H9 (cell line): ENCODE measurements at regions not wholly inside any gene's neighbourhood (a gene's known extent, or its start where the extent isn't known, plus 50 kb on each side); places are given as distances from the start of the nearest gene placed in this dataset.

Experiments used
- DNase-seq: peaks from one replicate; pipeline ENCODE4 v3.0.0-alpha.2; 2017
- H2AFZ ChIP-seq: one replicate; pipeline ENCODE4 v1.6.1; 2013; ENCODE audit warnings: mild to moderate bottlenecking, low read length, control low read depth, moderate library complexity
- H2AK5ac ChIP-seq: 2 replicates; pipeline ENCODE4 v1.6.1; 2013; ENCODE audit warnings: low read length, control low read depth, mixed read lengths; ENCODE audit not compliant: insufficient read length
- H2BK120ac ChIP-seq: one replicate; pipeline ENCODE4 v1.6.1; 2013; ENCODE audit warnings: low read depth, mild to moderate bottlenecking, low read length, control low read depth, inconsistent platforms; ENCODE audit not compliant: poor library complexity, severe bottlenecking
- H2BK12ac ChIP-seq: 2 replicates; pipeline ENCODE4 v1.6.1; 2013; ENCODE audit warnings: low read length, control low read depth, mixed read lengths, low read depth; ENCODE audit not compliant: insufficient read length
- H2BK15ac ChIP-seq: 2 replicates; pipeline ENCODE4 v1.6.1; 2013; ENCODE audit warnings: low read depth, low read length, control low read depth
- H2BK20ac ChIP-seq: one replicate; pipeline ENCODE4 v1.6.1; 2013; ENCODE audit warnings: low read depth, mild to moderate bottlenecking, low read length, control low read depth, inconsistent platforms; ENCODE audit not compliant: poor library complexity, severe bottlenecking
- H2BK5ac ChIP-seq: 2 replicates; pipeline ENCODE4 v1.6.1; 2013; ENCODE audit warnings: low read length, control low read depth, mixed read lengths; ENCODE audit not compliant: insufficient read length
- H3K14ac ChIP-seq: 2 replicates; pipeline ENCODE4 v1.6.1; 2013; ENCODE audit warnings: low read length, control low read depth; ENCODE audit not compliant: insufficient read depth
- H3K18ac ChIP-seq: 2 replicates; pipeline ENCODE4 v1.6.1; 2013; ENCODE audit warnings: low read depth, mild to moderate bottlenecking, mixed read lengths, low read length, control low read depth; ENCODE audit not compliant: insufficient read length
- H3K23ac ChIP-seq: 2 replicates; pipeline ENCODE4 v1.6.1; 2013; ENCODE audit warnings: low read length, control low read depth, mixed read lengths, low read depth; ENCODE audit not compliant: insufficient read length
- H3K23me2 ChIP-seq: 2 replicates; pipeline ENCODE4 v1.6.1; 2013; ENCODE audit warnings: low read depth, mild to moderate bottlenecking, mixed read lengths, low read length, control low read depth; ENCODE audit not compliant: insufficient read length, poor library complexity, severe bottlenecking
- H3K27ac ChIP-seq: 2 replicates; pipeline ENCODE4 v1.5.1; 2013; ENCODE audit warnings: low read length, control low read depth, mixed read lengths, low read depth; ENCODE audit not compliant: insufficient read length
- H3K27me3 ChIP-seq: 2 replicates; pipeline ENCODE4 v1.6.1; 2013; ENCODE audit warnings: low read length, control low read depth, inconsistent platforms; ENCODE audit not compliant: insufficient read depth
- H3K4ac ChIP-seq: 2 replicates; pipeline ENCODE4 v1.6.1; 2013; ENCODE audit warnings: low read depth, mild to moderate bottlenecking, control low read depth, inconsistent platforms, low read length, moderate library complexity
- H3K4me1 ChIP-seq: 2 replicates; pipeline ENCODE4 v1.6.1; 2013; ENCODE audit warnings: low read length, control low read depth, inconsistent platforms; ENCODE audit not compliant: insufficient read depth
- H3K4me2 ChIP-seq: 2 replicates; pipeline ENCODE4 v1.6.1; 2013; ENCODE audit warnings: low read length, control low read depth, mixed read lengths; ENCODE audit not compliant: insufficient read length, insufficient read depth
- H3K56ac ChIP-seq: 2 replicates; pipeline ENCODE4 v1.6.1; 2013; ENCODE audit warnings: low read depth, mild to moderate bottlenecking, mixed read lengths, low read length, control low read depth; ENCODE audit not compliant: insufficient read length
- H3K79me1 ChIP-seq: 2 replicates; pipeline ENCODE4 v1.6.1; 2013; ENCODE audit warnings: low read depth, mild to moderate bottlenecking, moderate library complexity, low read length, control low read depth, inconsistent platforms; ENCODE audit not compliant: insufficient read depth, poor library complexity, severe bottlenecking
- H3K79me2 ChIP-seq: 2 replicates; pipeline ENCODE4 v1.6.1; 2013; ENCODE audit warnings: low read length, control low read depth, inconsistent platforms; ENCODE audit not compliant: insufficient read depth
- H3K9ac ChIP-seq: 2 replicates; pipeline ENCODE4 v1.6.1; 2013; ENCODE audit warnings: low read length, control low read depth, mixed read lengths; ENCODE audit not compliant: insufficient read length; ENCODE audit errors: extremely low read depth
- H3K9me3 ChIP-seq: one replicate; pipeline ENCODE4 v1.6.1; 2013; ENCODE audit warnings: low read depth, low read length, inconsistent platforms; ENCODE audit not compliant: control insufficient read depth
- H3T11ph ChIP-seq: one replicate; pipeline ENCODE4 v1.6.1; 2013; ENCODE audit warnings: mild to moderate bottlenecking, low read length, control low read depth, inconsistent platforms
- H4K20me1 ChIP-seq: one replicate; pipeline ENCODE4 v1.6.1; 2013; ENCODE audit not compliant: control insufficient read depth, insufficient read length, insufficient read depth
- H4K5ac ChIP-seq: 2 replicates; pipeline ENCODE4 v1.6.1; 2013; ENCODE audit warnings: low read depth, mild to moderate bottlenecking, mixed read lengths, low read length, control low read depth; ENCODE audit not compliant: insufficient read length
- H4K8ac ChIP-seq: replicated peaks from 2 replicates; pipeline ENCODE4 v1.6.1; 2013; ENCODE audit warnings: low read length, control low read depth, mixed read lengths, low read depth; ENCODE audit not compliant: insufficient read length
- H4K91ac ChIP-seq: 2 replicates; pipeline ENCODE4 v1.6.1; 2013; ENCODE audit warnings: low read depth, mild to moderate bottlenecking, moderate library complexity, mixed read lengths, low read length, control low read depth; ENCODE audit not compliant: insufficient read length
- H3K27ac Mint-ChIP-seq, 3 experiments: 2 replicates in 2 of 3; 3 replicates in 1 of 3; pipeline ENCODE4 v1.8.0; 2020 to 2021; ENCODE audit warnings: mixed read lengths in 3 of 3, mild to moderate bottlenecking in 1 of 3, moderate library complexity in 1 of 3
- H3K27me3 Mint-ChIP-seq: 2 replicates; pipeline ENCODE4 v1.8.0; 2021; ENCODE audit warnings: low read depth, mild to moderate bottlenecking, moderate library complexity, mixed read lengths
- H3K36me3 Mint-ChIP-seq, 3 experiments: 2 replicates in 2 of 3; 3 replicates in 1 of 3; pipeline ENCODE4 v1.8.0; 2020 to 2021; ENCODE audit warnings: low read depth in 3 of 3, mixed read lengths in 3 of 3; ENCODE audit not compliant: insufficient read depth in 1 of 3
- H3K4me1 Mint-ChIP-seq, 2 experiments: 2 replicates each; pipeline ENCODE4 v1.8.0; 2020; ENCODE audit warnings: mixed read lengths in 2 of 2
- H3K4me3 Mint-ChIP-seq, 2 experiments: 2 replicates in 1 of 2; 3 replicates in 1 of 2; pipeline ENCODE4 v1.8.0; 2020 to 2021; ENCODE audit warnings: mild to moderate bottlenecking in 2 of 2, mixed read lengths in 2 of 2, moderate library complexity in 1 of 2
- H3K9me3 Mint-ChIP-seq, 2 experiments: 2 replicates in 1 of 2; 3 replicates in 1 of 2; pipeline ENCODE4 v1.8.0; 2020; ENCODE audit warnings: mild to moderate bottlenecking in 2 of 2, mixed read lengths in 2 of 2, moderate library complexity in 1 of 2
- WGBS: extraction: QIAGEN DNeasy Blood & Tissue Kit; methylation state at CpG from one replicate; pipeline ENCODE4 v1.1.7; 2013; ENCODE audit warnings: missing lambda C conversion rate, low lambda C conversion rate, mixed read lengths; ENCODE audit not compliant: insufficient read length; ENCODE audit errors: extremely low coverage; 5-methylcytosine and 5-hydroxymethylcytosine counted together
- TF ChIP-seq, protein P1 (sequence below): fragments of 200-600 bp; sonication (generic); conservative IDR thresholded peaks from 3 replicates; pipeline ENCODE4 v1.8.0; 2021; ENCODE audit warnings: antibody characterized with exemption, mild to moderate bottlenecking

DNA sequence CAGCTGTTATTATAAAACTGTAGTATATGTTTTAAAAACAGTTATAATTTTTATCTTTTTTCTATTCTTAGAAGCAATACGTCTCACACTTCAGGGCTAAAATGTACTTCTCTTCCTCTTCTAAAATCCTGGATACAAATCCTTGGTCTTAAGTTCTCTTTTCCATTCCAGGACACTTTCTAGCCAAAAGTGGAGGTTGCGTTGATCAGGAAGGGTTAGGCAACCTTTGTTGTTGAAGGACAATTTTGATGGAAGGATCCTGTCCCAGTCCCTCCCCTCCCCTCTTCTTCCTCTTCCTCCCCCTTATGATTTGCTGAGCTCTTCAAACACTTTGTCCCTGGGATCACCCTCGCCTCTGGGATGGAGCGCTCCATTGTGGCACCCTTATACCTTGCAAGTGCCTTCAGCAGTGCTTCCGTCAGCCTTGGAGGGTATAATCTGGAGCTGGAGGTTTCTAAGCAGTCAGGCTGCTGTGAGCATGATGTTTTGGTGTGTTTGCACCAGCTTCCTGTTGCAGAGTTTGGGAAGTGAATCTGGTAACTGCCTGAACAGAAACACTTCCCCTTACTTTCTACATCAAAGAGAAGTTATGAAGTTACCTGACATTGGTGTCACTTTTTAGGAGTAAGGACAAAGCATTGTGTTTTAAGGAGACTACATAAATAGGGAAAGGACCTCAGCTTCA is 87.4 kb upstream of the SLC38A2 start:
- H2BK12ac ChIP-seq: no peak overlapping the region
- no peak overlapping the region for H2BK5ac ChIP-seq
- no peak overlapping the region for H2AFZ ChIP-seq
- no peak overlapping the region for H3K14ac ChIP-seq
- no peak overlapping the region for H4K8ac ChIP-seq
- H2AK5ac ChIP-seq: no peak overlapping the region
- H3K27me3 ChIP-seq: no peaks in the 10 kb centered on the region
- no peak overlapping the region for H3K18ac ChIP-seq
- no CpG with 5 or more reads among the region's 5 CpGs for WGBS
- H3K79me1 ChIP-seq: no peaks in the 10 kb centered on the region
- no peak overlapping the region for H3T11ph ChIP-seq
- H3K79me2 ChIP-seq: no peaks in the 10 kb centered on the region
- no peak overlapping the region for H2BK120ac ChIP-seq
- H3K56ac ChIP-seq: no peak overlapping the region
- H2BK15ac ChIP-seq: no peak overlapping the region
- H2BK20ac ChIP-seq: no peak overlapping the region
- no peak for DNase-seq
- Mint-ChIP-seq H3K36me3 (peaks cover 0 to 5% (median 3%) of the 10 kb centered on the region in 3 experiments; a peak in 3 of 7 replicates), H3K4me3 (no peak overlapping the region), H3K27me3 (no peaks in the 10 kb centered on the region), H3K9me3 (peaks cover 4 to 8% of the 10 kb centered on the region in 2 experiments; a peak in 3 of 5 replicates), H3K27ac (no peak overlapping the region), H3K4me1 (peaks cover 15 to 24% of the 10 kb centered on the region in 2 experiments)
- no peak overlapping the region for H4K91ac ChIP-seq
- H3K4me1 ChIP-seq: peaks cover 4% of the 10 kb centered on the region
- TF ChIP-seq, protein P1, sequence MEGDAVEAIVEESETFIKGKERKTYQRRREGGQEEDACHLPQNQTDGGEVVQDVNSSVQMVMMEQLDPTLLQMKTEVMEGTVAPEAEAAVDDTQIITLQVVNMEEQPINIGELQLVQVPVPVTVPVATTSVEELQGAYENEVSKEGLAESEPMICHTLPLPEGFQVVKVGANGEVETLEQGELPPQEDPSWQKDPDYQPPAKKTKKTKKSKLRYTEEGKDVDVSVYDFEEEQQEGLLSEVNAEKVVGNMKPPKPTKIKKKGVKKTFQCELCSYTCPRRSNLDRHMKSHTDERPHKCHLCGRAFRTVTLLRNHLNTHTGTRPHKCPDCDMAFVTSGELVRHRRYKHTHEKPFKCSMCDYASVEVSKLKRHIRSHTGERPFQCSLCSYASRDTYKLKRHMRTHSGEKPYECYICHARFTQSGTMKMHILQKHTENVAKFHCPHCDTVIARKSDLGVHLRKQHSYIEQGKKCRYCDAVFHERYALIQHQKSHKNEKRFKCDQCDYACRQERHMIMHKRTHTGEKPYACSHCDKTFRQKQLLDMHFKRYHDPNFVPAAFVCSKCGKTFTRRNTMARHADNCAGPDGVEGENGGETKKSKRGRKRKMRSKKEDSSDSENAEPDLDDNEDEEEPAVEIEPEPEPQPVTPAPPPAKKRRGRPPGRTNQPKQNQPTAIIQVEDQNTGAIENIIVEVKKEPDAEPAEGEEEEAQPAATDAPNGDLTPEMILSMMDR: no peak
- H4K5ac ChIP-seq: no peak overlapping the region
- no peak overlapping the region for H3K4ac ChIP-seq
- no peak overlapping the region for H3K23ac ChIP-seq
- no peak overlapping the region for H3K9ac ChIP-seq
- H4K20me1 ChIP-seq: no peaks in the 10 kb centered on the region
- H3K27ac ChIP-seq: no peak overlapping the region
- H3K23me2 ChIP-seq: no peaks in the 10 kb centered on the region
- H3K9me3 ChIP-seq: no peaks in the 10 kb centered on the region
- H3K4me2 ChIP-seq: no peak overlapping the region
